Activated T-cell treated with anti-CD3 and anti-CD28 coated beads, Interleukin-2, amount 50 U/mL, for 72 hours (primary cell): ENCODE measurements at regions not wholly inside any gene's neighbourhood (a gene's known extent, or its start where the extent isn't known, plus 50 kb on each side); places are given as distances from the start of the nearest gene placed in this dataset.
"Not testable (repeated sequence)": the region's sequence is repeated elsewhere in the genome, so short reads cannot be mapped to it uniquely, and the experiment has no call there.

Experiments used
- ATAC-seq, 2 donors: fragments of 150-1000 bp; cut with Tn5 transposase; replicated peaks in 1 of 2; 2 replicates each; pipeline ENCODE4 v1.10.0; 2021; ENCODE audit warnings: moderate library complexity in 2 of 2, mild to moderate bottlenecking in 1 of 2
- DNase-seq, 2 donors: peaks; one replicate each; pipeline ENCODE4 v3.0.0; 2021 to 2022; ENCODE audit warnings: mixed read lengths in 1 of 2
- H3K27ac Mint-ChIP-seq: one replicate; pipeline ENCODE4 v1.8.0; 2022; ENCODE audit warnings: mild to moderate bottlenecking, moderate library complexity, mixed read lengths
- H3K27me3 Mint-ChIP-seq: one replicate; pipeline ENCODE4 v1.8.0; 2022; ENCODE audit warnings: low read depth, mixed read lengths
- H3K36me3 Mint-ChIP-seq, 2 donors: one replicate each; pipeline ENCODE4 v1.8.0; 2022; ENCODE audit warnings: mixed read lengths in 2 of 2, mild to moderate bottlenecking in 1 of 2; ENCODE audit not compliant: insufficient read depth in 2 of 2
- H3K4me1 Mint-ChIP-seq: one replicate; pipeline ENCODE4 v1.8.0; 2022; ENCODE audit warnings: low read depth, mixed read lengths
- H3K4me3 Mint-ChIP-seq, 2 donors: one replicate each; pipeline ENCODE4 v1.8.0; 2022; ENCODE audit warnings: mild to moderate bottlenecking in 2 of 2, mixed read lengths in 2 of 2, moderate library complexity in 2 of 2
- H3K9me3 Mint-ChIP-seq, 2 donors: one replicate each; pipeline ENCODE4 v1.8.0; 2022; ENCODE audit warnings: mixed read lengths in 2 of 2

DNA sequence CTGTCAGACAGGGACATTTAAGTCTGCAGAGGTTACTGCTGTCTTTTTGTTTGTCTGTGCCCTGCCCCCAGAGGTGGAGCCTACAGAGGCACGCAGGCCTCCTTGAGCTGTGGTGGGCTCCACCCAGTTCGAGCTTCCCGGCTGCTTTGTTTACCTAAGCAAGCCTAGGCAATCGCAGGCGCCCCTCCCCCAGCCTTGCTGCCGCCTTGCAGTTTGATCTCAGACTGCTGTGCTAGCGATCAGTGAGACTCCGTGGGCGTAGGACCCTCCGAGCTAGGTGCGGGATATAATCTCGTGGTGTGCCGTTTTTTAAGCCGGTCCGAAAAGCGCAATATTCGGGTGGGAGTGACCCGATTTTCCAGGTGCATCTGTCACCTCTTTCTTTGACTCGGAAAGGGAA lies 193.9 kb downstream of the RMST start:
- not testable (repeated sequence) for H3K9me3 Mint-ChIP-seq, H3K36me3 Mint-ChIP-seq, DNase-seq, H3K27me3 Mint-ChIP-seq, ATAC-seq, H3K4me1 Mint-ChIP-seq, H3K4me3 Mint-ChIP-seq, H3K27ac Mint-ChIP-seq

DNA sequence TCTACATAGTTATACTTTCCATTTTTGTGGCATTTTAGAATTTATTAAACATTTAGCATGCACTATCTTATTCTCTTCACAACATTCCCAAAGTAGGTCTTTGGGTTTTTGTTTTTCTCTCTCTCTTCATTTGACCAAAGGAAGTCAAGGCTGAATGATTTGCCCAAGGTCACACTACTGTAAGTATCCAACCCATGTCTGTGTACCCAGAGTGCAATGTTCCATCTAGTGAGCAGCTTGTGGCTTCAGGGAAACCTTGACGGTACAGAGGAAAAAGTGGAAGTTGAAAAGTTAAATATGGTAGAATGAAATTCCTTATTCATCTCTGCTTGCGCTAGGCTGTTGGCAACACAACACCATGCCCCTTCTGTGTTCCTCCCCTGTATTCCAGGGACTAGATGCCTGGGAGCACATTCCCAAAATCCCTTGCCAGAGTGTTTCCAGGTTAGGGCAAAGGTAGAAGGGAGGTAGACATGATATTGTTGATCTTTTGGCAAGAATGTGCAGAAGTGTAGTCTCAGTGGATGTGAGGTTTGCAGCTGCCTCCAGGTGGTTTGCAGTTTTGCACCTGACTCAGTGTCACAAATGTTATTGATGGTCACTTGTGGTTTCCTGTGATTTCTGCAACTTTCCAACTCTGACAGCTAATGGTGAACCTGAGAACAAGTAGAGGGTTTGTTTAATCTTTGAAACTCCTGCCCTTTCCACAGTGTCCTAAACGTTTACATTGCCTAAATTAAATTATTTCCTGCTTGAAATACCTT lies 196.7 kb downstream of the RMST start:
- no peak overlapping the region for H3K4me3 Mint-ChIP-seq
- ATAC-seq (no peak), DNase-seq (no peak)
- peaks cover 0 to 2% of the 10 kb centered on the region in 2 donors for H3K36me3 Mint-ChIP-seq
- H3K27me3 Mint-ChIP-seq = no peaks in the 10 kb centered on the region
- no peaks in the 10 kb centered on the region for H3K4me1 Mint-ChIP-seq
- H3K9me3 Mint-ChIP-seq = peaks cover 2 to 5% of the 10 kb centered on the region in 2 donors
- no peak overlapping the region for H3K27ac Mint-ChIP-seq

DNA sequence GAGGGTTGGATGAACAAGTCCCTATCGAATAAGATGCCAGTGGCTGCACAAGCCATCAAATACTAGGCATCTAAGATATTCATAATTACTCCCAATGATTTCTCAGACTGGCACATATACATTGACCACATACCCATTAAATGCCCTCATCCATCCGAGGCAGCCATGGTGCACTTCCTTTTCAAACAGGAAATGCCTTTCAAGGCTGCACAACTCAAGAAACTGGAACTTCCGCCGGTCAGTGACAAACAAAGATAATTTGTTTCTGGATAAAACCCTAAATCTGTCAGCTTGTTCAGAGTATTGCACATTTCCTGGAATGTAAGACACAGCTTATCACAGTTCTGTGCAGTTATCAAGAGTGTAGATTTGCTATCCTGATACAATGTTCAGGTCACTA lies 203.7 kb downstream of the RMST start:
- H3K36me3 Mint-ChIP-seq = peaks cover 2 to 4% of the 10 kb centered on the region in 2 donors
- H3K27ac Mint-ChIP-seq = no peak overlapping the region
- ATAC-seq = no peak
- H3K27me3 Mint-ChIP-seq = no peaks in the 10 kb centered on the region
- H3K9me3 Mint-ChIP-seq = peaks cover 4 to 13% of the 10 kb centered on the region in 2 donors
- no peak for DNase-seq
- H3K4me3 Mint-ChIP-seq = no peak overlapping the region
- H3K4me1 Mint-ChIP-seq = no peaks in the 10 kb centered on the region

GRCh38 chr12:97672870-97673269 lies 210.3 kb downstream of the RMST start:
- H3K9me3 Mint-ChIP-seq = peaks cover 4 to 15% of the 10 kb centered on the region in 2 donors
- H3K36me3 Mint-ChIP-seq = no peaks in the 10 kb centered on the region
- H3K4me1 Mint-ChIP-seq = no peaks in the 10 kb centered on the region
- H3K4me3 Mint-ChIP-seq = no peak overlapping the region
- DNase-seq (no peak), ATAC-seq (no peak)
- H3K27ac Mint-ChIP-seq = no peak overlapping the region
- no peaks in the 10 kb centered on the region for H3K27me3 Mint-ChIP-seq

DNA sequence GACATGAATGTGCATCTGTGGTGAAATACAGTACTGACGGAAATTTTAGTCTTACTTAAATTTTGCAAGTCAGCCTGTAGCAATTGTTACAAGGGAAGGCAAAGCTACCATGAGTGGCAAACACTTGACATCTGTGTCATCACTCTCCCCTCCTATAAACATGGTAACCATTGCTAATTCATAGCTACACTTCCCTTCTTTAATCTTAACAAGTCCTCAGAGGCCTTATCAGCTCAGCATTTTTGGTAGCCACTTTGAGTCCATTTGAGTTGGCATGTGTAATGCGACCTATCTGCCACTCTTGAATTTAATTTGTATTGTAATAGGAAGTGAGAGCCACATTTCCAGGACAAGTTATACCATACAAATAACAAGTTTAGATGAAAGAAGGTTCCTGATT lies 218.1 kb downstream of the RMST start:
- H3K9me3 Mint-ChIP-seq = peaks cover 7% of the 10 kb centered on the region in 2 donors
- H3K27ac Mint-ChIP-seq = no peak overlapping the region
- no peak for DNase-seq
- H3K36me3 Mint-ChIP-seq = no peaks in the 10 kb centered on the region
- no peak overlapping the region for H3K4me3 Mint-ChIP-seq
- no peaks in the 10 kb centered on the region for H3K4me1 Mint-ChIP-seq
- H3K27me3 Mint-ChIP-seq = no peaks in the 10 kb centered on the region
- no peak for ATAC-seq

DNA sequence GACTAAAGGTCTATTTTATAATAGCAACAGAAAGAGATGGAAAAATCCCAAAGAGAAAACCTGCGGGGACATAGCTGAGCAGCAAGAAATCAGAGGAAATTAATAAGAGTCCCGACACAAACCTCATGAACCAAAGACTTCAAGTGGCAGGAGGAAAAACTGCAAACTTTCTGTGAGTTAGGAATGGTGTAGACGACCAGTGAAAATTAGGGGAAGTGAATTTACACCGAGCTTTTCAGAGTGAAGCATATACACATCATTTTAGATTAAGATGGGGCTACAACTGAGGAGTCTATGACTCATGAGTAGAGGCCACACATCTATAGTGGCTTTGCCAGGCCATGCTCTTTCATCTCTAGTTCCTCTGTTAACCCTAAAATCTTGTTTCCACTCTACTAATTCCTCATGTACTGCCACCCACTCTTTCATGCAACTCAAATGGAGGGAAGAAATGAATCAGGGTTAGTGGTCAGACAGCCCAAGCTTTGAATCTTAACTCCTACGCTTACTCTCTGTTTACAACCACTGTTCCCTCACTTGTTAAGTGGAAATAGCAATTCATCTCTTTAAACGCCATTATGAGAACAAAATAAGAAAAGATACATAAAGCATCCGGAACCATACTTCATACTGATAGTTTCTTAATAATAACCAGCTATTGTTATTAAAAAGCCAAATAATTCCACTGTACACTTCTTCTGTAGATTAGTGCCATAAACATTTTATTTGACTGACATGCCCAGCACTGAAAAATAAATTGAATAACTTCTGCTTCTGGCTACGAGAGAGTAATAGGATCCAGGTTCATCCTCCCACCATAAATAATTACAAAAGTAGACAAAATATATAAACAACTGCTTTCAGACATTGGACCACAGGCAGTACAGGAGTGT lies 219.3 kb downstream of the RMST start:
- Mint-ChIP-seq H3K4me1 (no peaks in the 10 kb centered on the region), H3K27me3 (no peaks in the 10 kb centered on the region), H3K9me3 (peaks cover 5 to 7% of the 10 kb centered on the region in 2 donors), H3K4me3 (no peak overlapping the region), H3K27ac (peak overlapping the region; percentile 70), H3K36me3 (no peaks in the 10 kb centered on the region)
- DNase-seq = peak in 1 of 2 donors; percentile 6
- ATAC-seq = peak; percentile 86 to 98

DNA sequence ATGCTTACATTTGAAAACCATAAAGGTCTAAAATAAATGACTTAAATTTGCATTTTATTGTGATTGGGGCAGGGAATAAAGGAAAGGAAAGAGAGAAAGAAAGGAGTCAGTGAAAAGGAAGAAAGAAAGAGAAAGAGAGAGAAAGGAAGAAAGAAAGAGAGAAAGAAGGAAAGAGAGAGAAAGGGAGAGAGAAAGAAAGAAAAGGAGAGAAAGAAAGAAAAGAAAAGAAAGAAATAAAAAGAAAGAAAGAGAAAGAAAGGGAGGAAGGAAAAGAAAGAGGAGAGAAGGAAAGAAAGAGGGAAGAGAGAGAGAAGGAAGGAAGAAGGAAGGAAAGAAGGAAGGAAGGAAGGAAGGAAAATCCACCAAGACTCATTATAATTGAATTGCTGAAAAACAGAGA lies 222.8 kb downstream of the RMST start:
- ATAC-seq = no peak
- Mint-ChIP-seq H3K27me3 (no peaks in the 10 kb centered on the region), H3K9me3 (peaks cover 4 to 7% of the 10 kb centered on the region in 2 donors)

GRCh38 chr12:97701901-97702300 lies 239.3 kb downstream of the RMST start:
- ATAC-seq = no peak

More for the DNA sequence above, 222.8 kb downstream of the RMST start:
- Mint-ChIP-seq H3K36me3 (no peaks in the 10 kb centered on the region), H3K4me1 (no peaks in the 10 kb centered on the region), H3K27ac (no peak overlapping the region), H3K4me3 (no peak overlapping the region)
- DNase-seq = no peak

GRCh38 chr12:97711392-97711791 lies 248.8 kb downstream of the RMST start:
- peaks cover 0 to 5% of the 10 kb centered on the region in 2 donors for H3K9me3 Mint-ChIP-seq
- H3K27ac Mint-ChIP-seq = no peak overlapping the region
- no peaks in the 10 kb centered on the region for H3K36me3 Mint-ChIP-seq
- DNase-seq = no peak
- no peak for ATAC-seq
- H3K27me3 Mint-ChIP-seq = no peaks in the 10 kb centered on the region
- no peak overlapping the region for H3K4me3 Mint-ChIP-seq
- H3K4me1 Mint-ChIP-seq = no peaks in the 10 kb centered on the region

More at GRCh38 chr12:97701901-97702300, 239.3 kb downstream of the RMST start:
- H3K36me3 Mint-ChIP-seq = no peaks in the 10 kb centered on the region
- no peak for DNase-seq
- H3K4me3 Mint-ChIP-seq = no peak overlapping the region
- no peaks in the 10 kb centered on the region for H3K4me1 Mint-ChIP-seq
- H3K9me3 Mint-ChIP-seq = peaks cover 4% of the 10 kb centered on the region in 2 donors
- H3K27me3 Mint-ChIP-seq = no peaks in the 10 kb centered on the region
- no peak overlapping the region for H3K27ac Mint-ChIP-seq

DNA sequence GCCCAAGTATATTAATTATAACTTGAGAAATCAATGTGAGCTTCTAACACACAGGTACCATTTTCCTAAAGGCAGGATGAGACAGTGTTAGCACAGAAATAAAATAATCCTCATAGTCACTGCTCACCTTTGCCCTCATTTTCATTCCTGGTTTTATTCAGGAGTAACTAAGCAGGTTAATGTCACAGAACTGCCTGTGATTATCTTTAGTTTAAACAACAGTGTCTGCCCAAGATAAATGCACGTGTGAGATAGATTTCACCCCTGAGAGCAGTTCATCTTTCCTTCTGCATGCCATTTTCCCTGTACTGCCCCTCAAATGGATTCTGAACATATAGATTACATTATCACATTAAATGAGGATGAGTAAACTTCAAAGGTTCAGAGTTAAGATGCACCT lies 250.7 kb downstream of the RMST start:
- Mint-ChIP-seq H3K9me3 (peaks cover 0 to 5% of the 10 kb centered on the region in 2 donors), H3K27me3 (no peaks in the 10 kb centered on the region), H3K4me1 (no peaks in the 10 kb centered on the region), H3K4me3 (no peak overlapping the region), H3K36me3 (no peaks in the 10 kb centered on the region), H3K27ac (no peak overlapping the region)
- no peak for ATAC-seq
- DNase-seq = no peak

DNA sequence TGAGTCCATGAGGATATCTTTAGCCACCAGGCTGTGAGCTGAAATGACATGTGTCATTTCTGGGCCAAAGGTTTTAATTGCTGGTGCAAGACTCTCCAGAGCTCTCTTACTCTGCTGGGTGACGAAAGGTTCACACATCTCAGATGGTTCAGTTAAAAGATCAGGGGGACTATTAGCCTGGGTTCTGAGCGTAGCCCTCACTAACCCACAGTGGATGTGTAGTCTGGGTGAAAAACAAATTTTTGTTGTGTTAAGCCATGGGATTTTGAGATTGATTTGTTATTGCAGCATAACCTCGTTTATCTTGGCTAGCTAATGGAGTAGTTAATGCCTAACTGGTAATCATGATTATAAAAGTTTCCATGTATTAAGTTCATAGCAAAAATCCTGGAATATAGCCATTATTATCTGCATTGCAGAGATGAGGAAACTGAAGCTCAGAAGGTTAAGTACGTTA lies 251.5 kb downstream of the RMST start:
- Mint-ChIP-seq H3K27ac (no peak overlapping the region), H3K9me3 (peaks cover 0 to 4% of the 10 kb centered on the region in 2 donors), H3K36me3 (no peaks in the 10 kb centered on the region), H3K27me3 (no peaks in the 10 kb centered on the region), H3K4me1 (no peaks in the 10 kb centered on the region), H3K4me3 (no peak overlapping the region)
- DNase-seq (no peak), ATAC-seq (no peak)

DNA sequence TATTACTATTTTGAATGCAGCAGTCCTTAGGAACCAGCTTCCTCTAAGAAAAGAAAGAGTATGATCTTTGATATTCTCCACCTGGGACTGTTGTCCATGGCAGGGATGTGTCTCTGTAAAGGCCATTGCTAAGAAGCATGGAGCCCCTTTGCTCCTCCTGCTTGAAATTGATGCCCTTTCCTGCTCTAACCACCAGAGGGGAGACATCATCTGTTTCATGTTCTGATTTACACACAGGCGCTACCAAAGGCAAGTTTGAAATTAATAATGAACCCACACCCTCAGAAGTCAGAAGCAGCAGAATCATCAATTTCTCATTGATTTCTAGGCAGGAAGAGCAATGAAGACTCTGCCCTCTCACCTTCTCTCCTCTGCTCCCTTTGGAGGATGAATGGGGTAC lies 253.8 kb downstream of the RMST start:
- DNase-seq (no peak), ATAC-seq (no peak)
- no peaks in the 10 kb centered on the region for H3K27me3 Mint-ChIP-seq
- peaks cover 0 to 3% of the 10 kb centered on the region in 2 donors for H3K9me3 Mint-ChIP-seq
- H3K4me3 Mint-ChIP-seq = no peak overlapping the region
- H3K36me3 Mint-ChIP-seq = peaks cover 0 to under 1% of the 10 kb centered on the region in 2 donors
- no peak overlapping the region for H3K27ac Mint-ChIP-seq
- no peaks in the 10 kb centered on the region for H3K4me1 Mint-ChIP-seq

- DNase-seq, H3K4me3 Mint-ChIP-seq, H3K27ac Mint-ChIP-seq, H3K4me1 Mint-ChIP-seq, H3K27me3 Mint-ChIP-seq, H3K9me3 Mint-ChIP-seq, H3K36me3 Mint-ChIP-seq, ATAC-seq: not testable (repeated sequence)
Measured at GRCh38 chr12:97723801-97724200, 261.2 kb downstream of the RMST start.
